Fibroblast of skin of left biceps (primary cell): ENCODE measurements at regions not wholly inside any gene's neighbourhood (a gene's known extent, or its start where the extent isn't known, plus 50 kb on each side); places are given as distances from the start of the nearest gene placed in this dataset.

Source experiments
- DNase-seq, 2 experiments: peaks; one replicate each; pipeline ENCODE4 v3.0.0-alpha.2; 2013; ENCODE audit warnings: low read depth in 2 of 2

GRCh38 chr1:168918860-168919741 lies 187.4 kb upstream of the ATP1B1 start:
- DNase-seq: no peak

- no peak for DNase-seq
These were observed 185.9 kb upstream of the ATP1B1 start for GRCh38 chr1:168920456-168921094.

GRCh38 chr1:168921629-168922028 lies 184.9 kb upstream of the ATP1B1 start:
- DNase-seq: no peak

- no peak for DNase-seq
These were observed 182.9 kb upstream of the ATP1B1 start for GRCh38 chr1:168923521-168924136.

GRCh38 chr1:168924976-168925375 lies 181.5 kb upstream of the ATP1B1 start:
- DNase-seq: no peak

- no peak for DNase-seq
These were observed 180.3 kb upstream of the ATP1B1 start for GRCh38 chr1:168926236-168926635.

GRCh38 chr1:168932539-168932938 lies 174.0 kb upstream of the ATP1B1 start:
- no peak for DNase-seq

- DNase-seq: no peak
These were observed 173.2 kb upstream of the ATP1B1 start for GRCh38 chr1:168933141-168933805.

- DNase-seq: no peak
These were observed 167.2 kb upstream of the ATP1B1 start for GRCh38 chr1:168939110-168939946.

- DNase-seq: no peak
These were observed 166.6 kb upstream of the ATP1B1 start for GRCh38 chr1:168939947-168940223.

- no peak for DNase-seq
These were observed 164.8 kb upstream of the ATP1B1 start for GRCh38 chr1:168941640-168942039.

GRCh38 chr1:168942165-168942564 lies 164.3 kb upstream of the ATP1B1 start:
- no peak for DNase-seq

GRCh38 chr1:168945870-168946269 lies 160.6 kb upstream of the ATP1B1 start:
- no peak for DNase-seq

GRCh38 chr1:168947041-168947440 lies 159.4 kb upstream of the ATP1B1 start:
- no peak for DNase-seq

- no peak for DNase-seq
These were observed 156.8 kb upstream of the ATP1B1 start for GRCh38 chr1:168949672-168950071.

- DNase-seq: no peak
These were observed 148.7 kb upstream of the ATP1B1 start for GRCh38 chr1:168957818-168958217.

GRCh38 chr1:168958562-168959289 lies 147.8 kb upstream of the ATP1B1 start:
- no peak for DNase-seq

- DNase-seq: no peak
These were observed 147.1 kb upstream of the ATP1B1 start for GRCh38 chr1:168959382-168959781.

- DNase-seq: no peak
These were observed 146.4 kb upstream of the ATP1B1 start for GRCh38 chr1:168960114-168960513.

GRCh38 chr1:168960595-168960994 lies 145.9 kb upstream of the ATP1B1 start:
- DNase-seq: no peak

- DNase-seq: no peak
These were observed 142.9 kb upstream of the ATP1B1 start for GRCh38 chr1:168963601-168964000.
